ENCODE measurements at regions not wholly inside any gene's neighbourhood (a gene's known extent, or its start where the extent isn't known, plus 50 kb on each side); places are given as distances from the start of the nearest gene placed in this dataset.

- Histone ChIP-seq H3K27me3 (replicated peaks; ENCODE audit: control insufficient read depth, insufficient read depth, low read length) (no peaks in the 10 kb centered on the region), H3K4me3 (replicated peaks; ENCODE audit: low read depth, low read length) (no peak overlapping the region), H3K36me3 (ENCODE audit: control insufficient read depth, insufficient read depth, low read length) (no peaks in the 10 kb centered on the region)
- TF ChIP-seq CTCF (IDR thresholded peaks at IDR 0.05; ENCODE audit: insufficient read depth, low read length, poor library complexity, severe bottlenecking), result no peak
- DNase-seq (ENCODE audit: extremely low read depth, insufficient read length), result no peak
These were observed 306.7 kb downstream of the EPB41L4A start for GRCh38 chr5:112112346-112112745.

GRCh38 chr5:112109331-112110007 lies 309.6 kb downstream of the EPB41L4A start:
- DNase-seq (ENCODE audit: extremely low read depth, insufficient read length), result no peak
- Histone ChIP-seq H3K4me3 (replicated peaks; ENCODE audit: low read depth, low read length) (no peak overlapping the region), H3K27me3 (replicated peaks; ENCODE audit: control insufficient read depth, insufficient read depth, low read length) (no peaks in the 10 kb centered on the region), H3K36me3 (ENCODE audit: control insufficient read depth, insufficient read depth, low read length) (no peaks in the 10 kb centered on the region)
- no peak for TF ChIP-seq CTCF (IDR thresholded peaks at IDR 0.05; ENCODE audit: insufficient read depth, low read length, poor library complexity, severe bottlenecking)

GRCh38 chr5:112106878-112107277 lies 312.2 kb downstream of the EPB41L4A start:
- DNase-seq (ENCODE audit: extremely low read depth, insufficient read length), result no peak
- H3K27me3 ChIP-seq (replicated peaks; ENCODE audit: control insufficient read depth, insufficient read depth, low read length), result no peaks in the 10 kb centered on the region
- H3K36me3 ChIP-seq (ENCODE audit: control insufficient read depth, insufficient read depth, low read length), result no peaks in the 10 kb centered on the region
- no peak for TF ChIP-seq CTCF (IDR thresholded peaks at IDR 0.05; ENCODE audit: insufficient read depth, low read length, poor library complexity, severe bottlenecking)
- H3K4me3 ChIP-seq (replicated peaks; ENCODE audit: low read depth, low read length), result no peak overlapping the region

- DNase-seq (ENCODE audit: extremely low read depth, insufficient read length), result no peak
- H3K27me3 ChIP-seq (replicated peaks; ENCODE audit: control insufficient read depth, insufficient read depth, low read length), result no peaks in the 10 kb centered on the region
- H3K4me3 ChIP-seq (replicated peaks; ENCODE audit: low read depth, low read length), result no peak overlapping the region
- no peaks in the 10 kb centered on the region for H3K36me3 ChIP-seq (ENCODE audit: control insufficient read depth, insufficient read depth, low read length)
- no peak for TF ChIP-seq CTCF (IDR thresholded peaks at IDR 0.05; ENCODE audit: insufficient read depth, low read length, poor library complexity, severe bottlenecking)
These were observed 321.3 kb downstream of the EPB41L4A start for GRCh38 chr5:112097768-112098167.

GRCh38 chr5:112087222-112087621 lies 330.2 kb upstream of the NREP start:
- no peak for DNase-seq (ENCODE audit: extremely low read depth, insufficient read length)
- Histone ChIP-seq H3K4me3 (replicated peaks; ENCODE audit: low read depth, low read length) (no peak overlapping the region), H3K27me3 (replicated peaks; ENCODE audit: control insufficient read depth, insufficient read depth, low read length) (no peaks in the 10 kb centered on the region), H3K36me3 (ENCODE audit: control insufficient read depth, insufficient read depth, low read length) (no peaks in the 10 kb centered on the region)
- no peak for TF ChIP-seq CTCF (IDR thresholded peaks at IDR 0.05; ENCODE audit: insufficient read depth, low read length, poor library complexity, severe bottlenecking)

- Histone ChIP-seq H3K4me3 (replicated peaks; ENCODE audit: low read depth, low read length) (no peak overlapping the region), H3K36me3 (ENCODE audit: control insufficient read depth, insufficient read depth, low read length) (no peaks in the 10 kb centered on the region), H3K27me3 (replicated peaks; ENCODE audit: control insufficient read depth, insufficient read depth, low read length) (no peaks in the 10 kb centered on the region)
- no peak for TF ChIP-seq CTCF (IDR thresholded peaks at IDR 0.05; ENCODE audit: insufficient read depth, low read length, poor library complexity, severe bottlenecking)
- no peak for DNase-seq (ENCODE audit: extremely low read depth, insufficient read length)
These were observed 329.7 kb upstream of the NREP start for GRCh38 chr5:112086740-112087139.
